ENCODE measurements at regions not wholly inside any gene's neighbourhood (a gene's known extent, or its start where the extent isn't known, plus 50 kb on each side); places are given as distances from the start of the nearest gene placed in this dataset.
"Not testable (repeated sequence)": the region's sequence is repeated elsewhere in the genome, so short reads cannot be mapped to it uniquely, and the experiment has no call there.

GRCh38 chr3:8290611-8291010 is 211.0 kb upstream of the LMCD1 start:
- Histone ChIP-seq H3K9ac (ENCODE audit: low read depth, low read length) (no peak overlapping the region), H3K4me2 (ENCODE audit: low read length) (no peak overlapping the region), H3K36me3 (ENCODE audit: insufficient read depth, low read length) (no peaks in the 10 kb centered on the region), H3K4me3 (ENCODE audit: low read length) (no peak overlapping the region), H3K27me3 (ENCODE audit: control insufficient read depth, insufficient read depth, low read length) (no peaks in the 10 kb centered on the region), H3K4me1 (ENCODE audit: control insufficient read depth, insufficient read depth, low read length) (no peaks in the 10 kb centered on the region), H3K9me3 (replicated peaks; ENCODE audit: low read length) (no peaks in the 10 kb centered on the region)

- Histone ChIP-seq H3K4me3 (ENCODE audit: low read length) (no peak overlapping the region), H3K4me2 (ENCODE audit: low read length) (no peak overlapping the region), H3K4me1 (ENCODE audit: control insufficient read depth, insufficient read depth, low read length) (no peaks in the 10 kb centered on the region), H3K36me3 (ENCODE audit: insufficient read depth, low read length) (no peaks in the 10 kb centered on the region), H3K9me3 (replicated peaks; ENCODE audit: low read length) (no peaks in the 10 kb centered on the region), H3K9ac (ENCODE audit: low read depth, low read length) (no peak overlapping the region), H3K27me3 (ENCODE audit: control insufficient read depth, insufficient read depth, low read length) (peaks cover 3% of the 10 kb centered on the region)
These were observed 205.2 kb upstream of the LMCD1 start for GRCh38 chr3:8296461-8296860.

GRCh38 chr3:8298021-8298954 is 203.3 kb upstream of the LMCD1 start:
- H3K4me2 ChIP-seq (ENCODE audit: low read length) = no peak overlapping the region
- no peaks in the 10 kb centered on the region for H3K9me3 ChIP-seq (replicated peaks; ENCODE audit: low read length)
- H3K27me3 ChIP-seq (ENCODE audit: control insufficient read depth, insufficient read depth, low read length) = peaks cover 3% of the 10 kb centered on the region
- H3K9ac ChIP-seq (ENCODE audit: low read depth, low read length) = no peak overlapping the region
- H3K36me3 ChIP-seq (ENCODE audit: insufficient read depth, low read length) = no peaks in the 10 kb centered on the region
- H3K4me1 ChIP-seq (ENCODE audit: control insufficient read depth, insufficient read depth, low read length) = peaks cover 1% of the 10 kb centered on the region
- no peak overlapping the region for H3K4me3 ChIP-seq (ENCODE audit: low read length)

- Histone ChIP-seq H3K4me1 (ENCODE audit: control insufficient read depth, insufficient read depth, low read length) (peaks cover 8% of the 10 kb centered on the region), H3K36me3 (ENCODE audit: insufficient read depth, low read length) (no peaks in the 10 kb centered on the region), H3K27me3 (ENCODE audit: control insufficient read depth, insufficient read depth, low read length) (no peaks in the 10 kb centered on the region), H3K9me3 (replicated peaks; ENCODE audit: low read length) (no peaks in the 10 kb centered on the region), H3K4me3 (ENCODE audit: low read length) (no peak overlapping the region), H3K9ac (ENCODE audit: low read depth, low read length) (no peak overlapping the region), H3K4me2 (ENCODE audit: low read length) (no peak overlapping the region)
These were observed 199.5 kb upstream of the LMCD1 start for GRCh38 chr3:8301977-8302735.

- H3K9me3 ChIP-seq (replicated peaks; ENCODE audit: low read length) = no peaks in the 10 kb centered on the region
- H3K4me3 ChIP-seq (ENCODE audit: low read length) = no peak overlapping the region
- peaks cover 8% of the 10 kb centered on the region for H3K4me1 ChIP-seq (ENCODE audit: control insufficient read depth, insufficient read depth, low read length)
These were observed 198.2 kb upstream of the LMCD1 start for GRCh38 chr3:8303466-8303865.

GRCh38 chr3:8305371-8305770 is 196.3 kb upstream of the LMCD1 start:
- Histone ChIP-seq H3K4me3 (ENCODE audit: low read length) (no peak overlapping the region), H3K27me3 (ENCODE audit: control insufficient read depth, insufficient read depth, low read length) (no peaks in the 10 kb centered on the region), H3K36me3 (ENCODE audit: insufficient read depth, low read length) (no peaks in the 10 kb centered on the region), H3K4me1 (ENCODE audit: control insufficient read depth, insufficient read depth, low read length) (peaks cover 8% of the 10 kb centered on the region), H3K9ac (ENCODE audit: low read depth, low read length) (no peak overlapping the region), H3K9me3 (replicated peaks; ENCODE audit: low read length) (no peaks in the 10 kb centered on the region), H3K4me2 (ENCODE audit: low read length) (no peak overlapping the region)

More at GRCh38 chr3:8303466-8303865, 198.2 kb upstream of the LMCD1 start:
- Histone ChIP-seq H3K36me3 (ENCODE audit: insufficient read depth, low read length) (no peaks in the 10 kb centered on the region), H3K9ac (ENCODE audit: low read depth, low read length) (no peak overlapping the region), H3K4me2 (ENCODE audit: low read length) (no peak overlapping the region), H3K27me3 (ENCODE audit: control insufficient read depth, insufficient read depth, low read length) (no peaks in the 10 kb centered on the region)

GRCh38 chr3:8307545-8308110 is 194.0 kb upstream of the LMCD1 start:
- Histone ChIP-seq H3K4me3 (ENCODE audit: low read length) (no peak overlapping the region), H3K9me3 (replicated peaks; ENCODE audit: low read length) (no peaks in the 10 kb centered on the region), H3K36me3 (ENCODE audit: insufficient read depth, low read length) (no peaks in the 10 kb centered on the region), H3K4me2 (ENCODE audit: low read length) (no peak overlapping the region), H3K4me1 (ENCODE audit: control insufficient read depth, insufficient read depth, low read length) (peaks cover 8% of the 10 kb centered on the region), H3K27me3 (ENCODE audit: control insufficient read depth, insufficient read depth, low read length) (no peaks in the 10 kb centered on the region), H3K9ac (ENCODE audit: low read depth, low read length) (no peak overlapping the region)

- no peak overlapping the region for H3K4me3 ChIP-seq (ENCODE audit: low read length)
- H3K4me2 ChIP-seq (ENCODE audit: low read length) = no peak overlapping the region
- no peak overlapping the region for H3K9ac ChIP-seq (ENCODE audit: low read depth, low read length)
- no peaks in the 10 kb centered on the region for H3K9me3 ChIP-seq (replicated peaks; ENCODE audit: low read length)
- no peaks in the 10 kb centered on the region for H3K4me1 ChIP-seq (ENCODE audit: control insufficient read depth, insufficient read depth, low read length)
- no peaks in the 10 kb centered on the region for H3K27me3 ChIP-seq (ENCODE audit: control insufficient read depth, insufficient read depth, low read length)
- H3K36me3 ChIP-seq (ENCODE audit: insufficient read depth, low read length) = no peaks in the 10 kb centered on the region
These were observed 190.3 kb upstream of the LMCD1 start for GRCh38 chr3:8311321-8311720.

- Histone ChIP-seq H3K4me2 (ENCODE audit: low read length) (no peak overlapping the region), H3K9ac (ENCODE audit: low read depth, low read length) (no peak overlapping the region), H3K27me3 (ENCODE audit: control insufficient read depth, insufficient read depth, low read length) (no peaks in the 10 kb centered on the region), H3K4me3 (ENCODE audit: low read length) (no peak overlapping the region), H3K4me1 (ENCODE audit: control insufficient read depth, insufficient read depth, low read length) (peaks cover 2% of the 10 kb centered on the region), H3K36me3 (ENCODE audit: insufficient read depth, low read length) (no peaks in the 10 kb centered on the region), H3K9me3 (replicated peaks; ENCODE audit: low read length) (no peaks in the 10 kb centered on the region)
These were observed 188.9 kb upstream of the LMCD1 start for GRCh38 chr3:8312685-8313084.

GRCh38 chr3:8313560-8314267 is 187.9 kb upstream of the LMCD1 start:
- Histone ChIP-seq H3K36me3 (ENCODE audit: insufficient read depth, low read length) (no peaks in the 10 kb centered on the region), H3K4me1 (ENCODE audit: control insufficient read depth, insufficient read depth, low read length) (peaks cover 12% of the 10 kb centered on the region), H3K4me3 (ENCODE audit: low read length) (no peak overlapping the region), H3K27me3 (ENCODE audit: control insufficient read depth, insufficient read depth, low read length) (no peaks in the 10 kb centered on the region), H3K9me3 (replicated peaks; ENCODE audit: low read length) (no peaks in the 10 kb centered on the region), H3K9ac (ENCODE audit: low read depth, low read length) (no peak overlapping the region), H3K4me2 (ENCODE audit: low read length) (no peak overlapping the region)

GRCh38 chr3:8315526-8315925 is 186.1 kb upstream of the LMCD1 start:
- H3K4me1 ChIP-seq (ENCODE audit: control insufficient read depth, insufficient read depth, low read length) = peaks cover 29% of the 10 kb centered on the region
- not testable (repeated sequence) for H3K4me2 ChIP-seq (ENCODE audit: low read length); H3K9ac ChIP-seq (ENCODE audit: low read depth, low read length); H3K36me3 ChIP-seq (ENCODE audit: insufficient read depth, low read length); H3K9me3 ChIP-seq (replicated peaks; ENCODE audit: low read length); H3K4me3 ChIP-seq (ENCODE audit: low read length); H3K27me3 ChIP-seq (ENCODE audit: control insufficient read depth, insufficient read depth, low read length)
